H1 (cell line): ENCODE measurements at regions not wholly inside any gene's neighbourhood (a gene's known extent, or its start where the extent isn't known, plus 50 kb on each side); places are given as distances from the start of the nearest gene placed in this dataset.

Experiments
- CTCF ChIA-PET: fragments of 300-600 bp; sonication (Branson Sonifier 250); formaldehyde crosslinking; loops from one replicate; lab custom pipeline; 2021; ENCODE audit not compliant: partially characterized antibody; lab: Charles Lee
- POLR2A ChIA-PET: fragments of 300-600 bp; sonication (Branson Sonifier 250); formaldehyde crosslinking; loops from one replicate; lab custom pipeline; 2021; ENCODE audit warnings: inconsistent platforms; ENCODE audit not compliant: partially characterized antibody; lab: Charles Lee
- DNase-seq, 2 experiments: peaks; one replicate each; pipeline versions ENCODE4 v3.0.0 to v3.0.0-alpha.2; 2010 to 2022; ENCODE audit warnings: low spot score in 2 of 2, low read depth in 1 of 2, mixed read lengths in 1 of 2
- FAIRE-seq: peaks from 2 replicates; lab custom pipeline; 2011; peaks lifted over from hg19 to GRCh38; lab: Jason Lieb, UNC
- H2AFZ ChIP-seq: 2 replicates; pipeline ENCODE4 v1.8.1; 2012; ENCODE audit warnings: low read length, inconsistent platforms
- H2AK5ac ChIP-seq: 2 replicates; pipeline ENCODE4 v1.6.1; 2013; ENCODE audit warnings: low read depth, low read length
- H2BK120ac ChIP-seq: replicated peaks from 2 replicates; pipeline ENCODE3; 2013; ENCODE audit warnings: low read depth, low read length, inconsistent platforms
- H2BK12ac ChIP-seq: 2 replicates; pipeline ENCODE4 v1.6.1; 2013; ENCODE audit warnings: low read depth, low read length
- H2BK15ac ChIP-seq: 2 replicates; pipeline ENCODE4 v1.6.1; 2013; ENCODE audit warnings: low read length
- H2BK20ac ChIP-seq: 2 replicates; pipeline ENCODE4 v1.6.1; 2013; ENCODE audit warnings: low read length
- H2BK5ac ChIP-seq: 2 replicates; pipeline ENCODE4 v1.6.1; 2013; ENCODE audit warnings: low read depth, low read length
- H3K14ac ChIP-seq: 2 replicates; pipeline ENCODE4 v1.6.1; 2013; ENCODE audit warnings: inconsistent platforms; ENCODE audit not compliant: insufficient read length
- H3K18ac ChIP-seq: 2 replicates; pipeline ENCODE4 v1.6.1; 2013; ENCODE audit warnings: low read length; ENCODE audit errors: extremely low read depth
- H3K23ac ChIP-seq: 2 replicates; pipeline ENCODE4 v1.6.1; 2013; ENCODE audit warnings: inconsistent platforms; ENCODE audit not compliant: insufficient read length
- H3K23me2 ChIP-seq: 2 replicates; pipeline ENCODE4 v1.6.1; 2013; ENCODE audit warnings: low read depth, low read length
- H3K27ac ChIP-seq: 2 replicates; pipeline ENCODE4 v1.6.1; 2011; ENCODE audit warnings: low read depth, low read length, inconsistent platforms
- H3K27me3 ChIP-seq, 4 experiments: replicated peaks in 1 of 4; 1 replicate in 1 of 4; 2 replicates in 3 of 4; pipeline versions ENCODE4 v1.6.1 to v1.8.1; 2011 to 2013; ENCODE audit warnings: low read length in 3 of 4, mild to moderate bottlenecking in 3 of 4, inconsistent platforms in 2 of 4, mixed read lengths in 2 of 4, moderate library complexity in 1 of 4; ENCODE audit not compliant: control insufficient read depth in 3 of 4, insufficient read depth in 3 of 4; ENCODE audit errors: extremely low read depth in 1 of 4
- H3K36me3 ChIP-seq, 4 experiments: 2 replicates each; pipeline versions ENCODE4 v1.6.1 to v1.8.1; 2011 to 2013; ENCODE audit warnings: mild to moderate bottlenecking in 4 of 4, low read length in 3 of 4, moderate library complexity in 2 of 4, control low read depth in 1 of 4, inconsistent platforms in 1 of 4; ENCODE audit not compliant: insufficient read depth in 4 of 4, control insufficient read depth in 2 of 4
- H3K4ac ChIP-seq: replicated peaks from 2 replicates; pipeline ENCODE3; 2013; ENCODE audit warnings: low read length, low read depth, mixed read lengths, inconsistent platforms; ENCODE audit not compliant: insufficient read length
- H3K4me1 ChIP-seq, 4 experiments: replicated peaks in 1 of 4; 1 replicate in 1 of 4; 2 replicates in 3 of 4; pipeline versions ENCODE4 v1.6.1 to v1.8.1; 2011 to 2013; ENCODE audit warnings: low read length in 3 of 4, inconsistent platforms in 2 of 4, mixed read lengths in 1 of 4; ENCODE audit not compliant: insufficient read depth in 4 of 4, control insufficient read depth in 3 of 4
- H3K4me2 ChIP-seq, 2 experiments: 2 replicates each; pipeline versions ENCODE4 v1.6.1 to v1.8.1; 2011 to 2013; ENCODE audit warnings: low read depth in 2 of 2, low read length in 2 of 2, control low read depth in 1 of 2, inconsistent platforms in 1 of 2, mild to moderate bottlenecking in 1 of 2; ENCODE audit not compliant: insufficient read depth in 1 of 2
- H3K4me3 ChIP-seq, 4 experiments: fragments of 200-600, 300-600 bp in 1 of 4; sonication (generic), shearing (Covaris generic), sonication (Bioruptor Twin) in 1 of 4; 2 replicates each; pipeline versions ENCODE4 v1.5.1 to v1.8.1; 2011 to 2016; ENCODE audit warnings: low read length in 4 of 4, low read depth in 3 of 4, control low read depth in 2 of 4, inconsistent platforms in 2 of 4, mild to moderate bottlenecking in 2 of 4, mixed read lengths in 1 of 4, moderate library complexity in 1 of 4; ENCODE audit not compliant: insufficient read depth in 2 of 4; ENCODE audit errors: extremely low read depth in 1 of 4
- H3K56ac ChIP-seq: replicated peaks from 2 replicates; pipeline ENCODE3; 2013; ENCODE audit warnings: low read depth, mild to moderate bottlenecking, mixed read lengths, low read length, inconsistent platforms; ENCODE audit not compliant: insufficient read length
- H3K79me1 ChIP-seq: 2 replicates; pipeline ENCODE4 v1.6.1; 2013; ENCODE audit warnings: low read depth, low read length, control low read depth
- H3K79me2 ChIP-seq, 2 experiments: 2 replicates each; pipeline versions ENCODE4 v1.6.1 to v1.8.1; 2012 to 2013; ENCODE audit warnings: low read length in 2 of 2, mild to moderate bottlenecking in 2 of 2, inconsistent platforms in 1 of 2; ENCODE audit not compliant: insufficient read depth in 2 of 2, control insufficient read depth in 1 of 2
- H3K9ac ChIP-seq, 4 experiments: replicated peaks in 1 of 4; 1 replicate in 1 of 4; 2 replicates in 3 of 4; pipeline versions ENCODE4 v1.6.1 to v1.8.1; 2011 to 2013; ENCODE audit warnings: low read depth in 3 of 4, low read length in 3 of 4, control low read depth in 2 of 4, mild to moderate bottlenecking in 2 of 4, moderate library complexity in 2 of 4, inconsistent platforms in 1 of 4; ENCODE audit errors: extremely low read depth in 1 of 4
- H3K9me3 ChIP-seq, 2 experiments: 2 replicates each; pipeline versions ENCODE4 v1.6.1 to v1.8.1; 2012 to 2013; ENCODE audit warnings: mild to moderate bottlenecking in 2 of 2, moderate library complexity in 2 of 2, control low read depth in 1 of 2, inconsistent platforms in 1 of 2, low read depth in 1 of 2, low read length in 1 of 2, mixed read lengths in 1 of 2; ENCODE audit not compliant: insufficient read depth in 2 of 2
- H4K20me1 ChIP-seq, 2 experiments: replicated peaks in 1 of 2; 2 replicates each; pipeline versions ENCODE3 to v1.8.1; 2011 to 2013; ENCODE audit warnings: inconsistent platforms in 2 of 2, low read length in 2 of 2, mild to moderate bottlenecking in 1 of 2; ENCODE audit not compliant: insufficient read depth in 2 of 2, control insufficient read depth in 1 of 2
- H4K5ac ChIP-seq: 2 replicates; pipeline ENCODE4 v1.6.1; 2013; ENCODE audit warnings: low read length, low read depth, mixed read lengths, inconsistent platforms; ENCODE audit not compliant: insufficient read length
- H4K8ac ChIP-seq: 2 replicates; pipeline ENCODE4 v1.8.0; 2013; ENCODE audit warnings: mild to moderate bottlenecking, moderate library complexity, low read length, inconsistent platforms; ENCODE audit not compliant: insufficient read depth; ENCODE audit errors: extremely low read depth
- H4K91ac ChIP-seq: replicated peaks from 2 replicates; pipeline ENCODE3; 2013; ENCODE audit warnings: low read length, mixed read lengths, inconsistent platforms; ENCODE audit not compliant: insufficient read length
- CHD2 ChIP-seq: IDR thresholded peaks from 2 replicates; pipeline ENCODE4 v1.6.1; 2012; ENCODE audit warnings: low read length, improper control_type of control experiment
- KDM4A ChIP-seq: IDR thresholded peaks from one replicate; pipeline ENCODE4 v1.7.1; 2012; ENCODE audit warnings: low read depth, mild to moderate bottlenecking, moderate library complexity, low read length, inconsistent platforms; ENCODE audit not compliant: severe bottlenecking
- POLR2AphosphoS5 ChIP-seq: IDR thresholded peaks from 2 replicates; pipeline ENCODE4 v1.6.1; 2011; ENCODE audit warnings: low read depth, low read length
- RFX5 ChIP-seq: IDR thresholded peaks from 2 replicates; pipeline ENCODE4 v1.6.1; 2011; ENCODE audit warnings: low read depth, low read length, improper control_type of control experiment, borderline replicate concordance
- SIX5 ChIP-seq: IDR thresholded peaks from 2 replicates; pipeline ENCODE4 v1.6.1; 2011; ENCODE audit warnings: mild to moderate bottlenecking, low read depth, low read length
- SP1 ChIP-seq: IDR thresholded peaks from 2 replicates; pipeline ENCODE4 v1.6.1; 2011; ENCODE audit warnings: low read depth, low read length
- YY1 ChIP-seq: IDR thresholded peaks from 2 replicates; pipeline ENCODE4 v1.6.1; 2011; ENCODE audit warnings: low read depth, mild to moderate bottlenecking, low read length
- WGBS, 2 experiments: shearing (Covaris generic) in 1 of 2; methylation state at CpG; one replicate each; pipeline versions ENCODE4 v1.1.6 to v1.1.7; 2013 to 2015; ENCODE audit warnings: low lambda C conversion rate in 2 of 2, mixed read lengths in 2 of 2, inconsistent platforms in 1 of 2, low coverage in 1 of 2, missing lambda C conversion rate in 1 of 2; ENCODE audit not compliant: insufficient replicate concordance in 2 of 2, insufficient coverage in 1 of 2, insufficient read length in 1 of 2; ENCODE audit errors: extremely low coverage in 1 of 2, missing lambda C conversion rate in 1 of 2; 5-methylcytosine and 5-hydroxymethylcytosine counted together

- Histone ChIP-seq H2AFZ (no peak overlapping the region), H3K36me3 (no peaks in the 10 kb centered on the region), H2BK120ac (no peak overlapping the region), H3K9me3 (peaks cover 0 to 10% of the 10 kb centered on the region in 2 experiments; a peak in 2 of 4 replicates), H3K4me2 (no peak overlapping the region), H2BK5ac (no peak overlapping the region), H2BK20ac (no peak overlapping the region), H3K27me3 (no peaks in the 10 kb centered on the region; a peak in 1 of 7 replicates), H3K9ac (no peak overlapping the region), H3K56ac (no peak overlapping the region), H3K4me1 (no peaks in the 10 kb centered on the region; a peak in 1 of 7 replicates), H4K5ac (no peak overlapping the region), H4K20me1 (no peaks in the 10 kb centered on the region), H3K23me2 (no peaks in the 10 kb centered on the region), H2BK12ac (no peak overlapping the region), H4K91ac (no peak overlapping the region), H3K4ac (no peak overlapping the region), H3K4me3 (no peak overlapping the region), H3K18ac (no peak overlapping the region), H4K8ac (no peak overlapping the region; the same call in 1 of the 2 replicates), H3K14ac (no peak overlapping the region), H3K23ac (no peak overlapping the region), H2AK5ac (no peak overlapping the region), H3K79me1 (no peaks in the 10 kb centered on the region), H3K79me2 (no peaks in the 10 kb centered on the region)
- CTCF ChIA-PET, result interaction anchor here (1.3 kb wide), 1 partner anchor 50 kb away, joined by 3 read pairs; no protein-coding TSS in a partner anchor
- DNase-seq (no peak), FAIRE-seq (no peak)
- POLR2A ChIA-PET, result no interaction called here
- WGBS, 2 experiments, result 93% methylated on average over 10 of the region's 10 CpGs; no CpG with 5 or more reads in 1 of the 2 experiments
- TF ChIP-seq RFX5 (no peak), YY1 (no peak), SIX5 (no peak), KDM4A (no peak), POLR2AphosphoS5 (no peak), SP1 (no peak), CHD2 (no peak)
- TF ChIP-seq, all 59 proteins: peak for 0
- no peak overlapping the region for H2BK15ac ChIP-seq
- H3K27ac ChIP-seq, result no peak overlapping the region
These were observed 168.2 kb downstream of the SEPTIN7 start for GRCh38 chr7:35969066-35969465.
